Activated CD4-positive, alpha-beta memory T cell treated with anti-CD3 and anti-CD28 coated beads for 36 hours (primary cell): ENCODE measurements at regions not wholly inside any gene's neighbourhood (a gene's known extent, or its start where the extent isn't known, plus 50 kb on each side); places are given as distances from the start of the nearest gene placed in this dataset.

Experiments
- CTCF ChIA-PET: fragments of 350-600 bp; sonication (Branson Sonifier 250); formaldehyde crosslinking; loops from one replicate; lab custom pipeline; 2021; ENCODE audit warnings: antibody characterized with exemption, inconsistent platforms; lab: Charles Lee
- POLR2A ChIA-PET: fragments of 350-600 bp; sonication (Branson Sonifier 250); formaldehyde crosslinking; loops from one replicate; lab custom pipeline; 2021; ENCODE audit warnings: antibody characterized with exemption; lab: Charles Lee
- DNase-seq: peaks from one replicate; pipeline ENCODE4 v3.0.0-alpha.2; 2020
- H3K27ac Mint-ChIP-seq: one replicate; pipeline ENCODE4 v1.8.0; 2021; ENCODE audit warnings: mixed read lengths
- H3K27me3 Mint-ChIP-seq: one replicate; pipeline ENCODE4 v1.8.0; 2021; ENCODE audit warnings: mixed read lengths
- H3K36me3 Mint-ChIP-seq: one replicate; pipeline ENCODE4 v1.8.0; 2021; ENCODE audit warnings: mixed read lengths
- H3K4me1 Mint-ChIP-seq: one replicate; pipeline ENCODE4 v1.8.0; 2021; ENCODE audit warnings: low read depth, mixed read lengths
- H3K4me3 Mint-ChIP-seq: one replicate; pipeline ENCODE4 v1.8.0; 2021; ENCODE audit warnings: mild to moderate bottlenecking, mixed read lengths
- H3K9me3 Mint-ChIP-seq: one replicate; pipeline ENCODE4 v1.8.0; 2021; ENCODE audit warnings: mixed read lengths
- intact Hi-C: fragments of 100-400 bp; cut with micrococcal nuclease; formaldehyde crosslinking; loops from one replicate; pipeline ENCODE4 v1.15.1; 2023

- Mint-ChIP-seq H3K9me3 (peaks cover 25% of the 10 kb centered on the region), H3K4me3 (no peak overlapping the region), H3K27me3 (no peaks in the 10 kb centered on the region), H3K27ac (no peak overlapping the region), H3K4me1 (no peaks in the 10 kb centered on the region), H3K36me3 (no peaks in the 10 kb centered on the region)
- ChIA-PET CTCF (no interaction called here), POLR2A (no interaction called here)
- intact Hi-C loops, result no loop called here
- no peak for DNase-seq
These were observed 262.9 kb upstream of the AUTS2 start for GRCh38 chr7:69335331-69335730.

- intact Hi-C loops, result no loop called here
- Mint-ChIP-seq H3K27me3 (no peaks in the 10 kb centered on the region), H3K4me1 (no peaks in the 10 kb centered on the region), H3K27ac (no peak overlapping the region), H3K9me3 (peaks cover 17% of the 10 kb centered on the region), H3K4me3 (no peak overlapping the region), H3K36me3 (no peaks in the 10 kb centered on the region)
- CTCF ChIA-PET, result no interaction called here
- no peak for DNase-seq
- POLR2A ChIA-PET, result no interaction called here
These were observed 261.3 kb upstream of the AUTS2 start for GRCh38 chr7:69336976-69337375.

GRCh38 chr7:69338144-69338543 lies 260.1 kb upstream of the AUTS2 start:
- ChIA-PET POLR2A (no interaction called here), CTCF (no interaction called here)
- H3K9me3 Mint-ChIP-seq, result peaks cover 17% of the 10 kb centered on the region
- intact Hi-C loops, result no loop called here
- H3K4me1 Mint-ChIP-seq, result no peaks in the 10 kb centered on the region
- DNase-seq, result no peak
- no peak overlapping the region for H3K4me3 Mint-ChIP-seq
- no peaks in the 10 kb centered on the region for H3K36me3 Mint-ChIP-seq
- no peaks in the 10 kb centered on the region for H3K27me3 Mint-ChIP-seq
- H3K27ac Mint-ChIP-seq, result no peak overlapping the region

GRCh38 chr7:69341288-69341687 lies 257.0 kb upstream of the AUTS2 start:
- Mint-ChIP-seq H3K4me1 (no peaks in the 10 kb centered on the region), H3K4me3 (no peak overlapping the region), H3K27me3 (no peaks in the 10 kb centered on the region), H3K27ac (no peak overlapping the region), H3K36me3 (no peaks in the 10 kb centered on the region), H3K9me3 (peaks cover 16% of the 10 kb centered on the region)
- no peak for DNase-seq
- intact Hi-C loops, result no loop called here
- CTCF ChIA-PET, result no interaction called here
- POLR2A ChIA-PET, result no interaction called here

- intact Hi-C loops, result no loop called here
These were observed 256.0 kb upstream of the AUTS2 start for GRCh38 chr7:69342154-69342884.

GRCh38 chr7:69349291-69349690 lies 249.0 kb upstream of the AUTS2 start:
- H3K9me3 Mint-ChIP-seq, result peaks cover 11% of the 10 kb centered on the region
- intact Hi-C loops, result no loop called here
- no peak overlapping the region for H3K27ac Mint-ChIP-seq
- DNase-seq, result no peak
- no peak overlapping the region for H3K4me3 Mint-ChIP-seq
- peaks cover 2% of the 10 kb centered on the region for H3K27me3 Mint-ChIP-seq
- ChIA-PET CTCF (no interaction called here), POLR2A (no interaction called here)
- H3K4me1 Mint-ChIP-seq, result no peaks in the 10 kb centered on the region
- H3K36me3 Mint-ChIP-seq, result no peaks in the 10 kb centered on the region

More at GRCh38 chr7:69342154-69342884, 256.0 kb upstream of the AUTS2 start:
- DNase-seq, result no peak
- H3K4me3 Mint-ChIP-seq, result no peak overlapping the region
- ChIA-PET CTCF (interaction anchor here (0.6 kb wide), 1 partner anchor 121 kb away, joined by 5 read pairs; no protein-coding TSS in a partner anchor), POLR2A (no interaction called here)
- H3K9me3 Mint-ChIP-seq, result peaks cover 12% of the 10 kb centered on the region
- no peaks in the 10 kb centered on the region for H3K4me1 Mint-ChIP-seq
- no peaks in the 10 kb centered on the region for H3K36me3 Mint-ChIP-seq
- H3K27me3 Mint-ChIP-seq, result no peaks in the 10 kb centered on the region
- no peak overlapping the region for H3K27ac Mint-ChIP-seq

- Mint-ChIP-seq H3K4me1 (no peaks in the 10 kb centered on the region), H3K9me3 (peaks cover 3% of the 10 kb centered on the region), H3K27ac (no peak overlapping the region), H3K4me3 (no peak overlapping the region), H3K36me3 (no peaks in the 10 kb centered on the region), H3K27me3 (no peaks in the 10 kb centered on the region)
- POLR2A ChIA-PET, result no interaction called here
- CTCF ChIA-PET, result no interaction called here
- no peak for DNase-seq
- intact Hi-C loops, result no loop called here
These were observed 240.0 kb upstream of the AUTS2 start for GRCh38 chr7:69358163-69358821.

GRCh38 chr7:69359003-69359700 lies 239.1 kb upstream of the AUTS2 start:
- ChIA-PET CTCF (no interaction called here), POLR2A (no interaction called here)
- no peak for DNase-seq
- intact Hi-C loops, result no loop called here
- H3K27me3 Mint-ChIP-seq, result no peaks in the 10 kb centered on the region
- no peaks in the 10 kb centered on the region for H3K4me1 Mint-ChIP-seq
- no peak overlapping the region for H3K27ac Mint-ChIP-seq
- H3K4me3 Mint-ChIP-seq, result no peak overlapping the region
- H3K9me3 Mint-ChIP-seq, result peaks cover 3% of the 10 kb centered on the region
- no peaks in the 10 kb centered on the region for H3K36me3 Mint-ChIP-seq

GRCh38 chr7:69360913-69361312 lies 237.4 kb upstream of the AUTS2 start:
- no peak overlapping the region for H3K4me3 Mint-ChIP-seq
- H3K27ac Mint-ChIP-seq, result no peak overlapping the region
- no peak for DNase-seq
- ChIA-PET CTCF (no interaction called here), POLR2A (no interaction called here)
- H3K9me3 Mint-ChIP-seq, result peaks cover 3% of the 10 kb centered on the region
- intact Hi-C loops, result no loop called here
- no peaks in the 10 kb centered on the region for H3K27me3 Mint-ChIP-seq
- no peaks in the 10 kb centered on the region for H3K4me1 Mint-ChIP-seq
- H3K36me3 Mint-ChIP-seq, result no peaks in the 10 kb centered on the region

- no peak overlapping the region for H3K27ac Mint-ChIP-seq
- no peaks in the 10 kb centered on the region for H3K27me3 Mint-ChIP-seq
- POLR2A ChIA-PET, result no interaction called here
- peaks cover 3% of the 10 kb centered on the region for H3K9me3 Mint-ChIP-seq
- no peak for DNase-seq
- no peaks in the 10 kb centered on the region for H3K36me3 Mint-ChIP-seq
- H3K4me3 Mint-ChIP-seq, result no peak overlapping the region
- no peaks in the 10 kb centered on the region for H3K4me1 Mint-ChIP-seq
- intact Hi-C loops, result no loop called here
- CTCF ChIA-PET, result no interaction called here
These were observed 235.1 kb upstream of the AUTS2 start for GRCh38 chr7:69363136-69363535.

GRCh38 chr7:69364813-69365643 lies 233.2 kb upstream of the AUTS2 start:
- intact Hi-C loops, result no loop called here
- H3K4me3 Mint-ChIP-seq, result no peak overlapping the region

GRCh38 chr7:69365651-69366192 lies 232.6 kb upstream of the AUTS2 start:
- no peak overlapping the region for H3K4me3 Mint-ChIP-seq
- H3K27ac Mint-ChIP-seq, result no peak overlapping the region
- no peaks in the 10 kb centered on the region for H3K4me1 Mint-ChIP-seq
- POLR2A ChIA-PET, result no interaction called here
- no peak for DNase-seq
- CTCF ChIA-PET, result no interaction called here
- intact Hi-C loops, result no loop called here
- no peaks in the 10 kb centered on the region for H3K36me3 Mint-ChIP-seq
- no peaks in the 10 kb centered on the region for H3K27me3 Mint-ChIP-seq
- H3K9me3 Mint-ChIP-seq, result peaks cover 4% of the 10 kb centered on the region

More at GRCh38 chr7:69364813-69365643, 233.2 kb upstream of the AUTS2 start:
- Mint-ChIP-seq H3K27me3 (no peaks in the 10 kb centered on the region), H3K4me1 (no peaks in the 10 kb centered on the region), H3K9me3 (peaks cover 3% of the 10 kb centered on the region), H3K27ac (no peak overlapping the region), H3K36me3 (no peaks in the 10 kb centered on the region)
- POLR2A ChIA-PET, result no interaction called here
- CTCF ChIA-PET, result no interaction called here
- DNase-seq, result no peak
